Activated T-cell treated with anti-CD3 and anti-CD28 coated beads, Interleukin-2, amount 50 U/mL, for 72 hours (primary cell): ENCODE measurements at regions not wholly inside any gene's neighbourhood (a gene's known extent, or its start where the extent isn't known, plus 50 kb on each side); places are given as distances from the start of the nearest gene placed in this dataset.

Experiments used
- ATAC-seq, 2 donors: fragments of 150-1000 bp; cut with Tn5 transposase; replicated peaks in 1 of 2; 2 replicates each; pipeline ENCODE4 v1.10.0; 2021; ENCODE audit warnings: moderate library complexity in 2 of 2, mild to moderate bottlenecking in 1 of 2
- DNase-seq, 2 donors: peaks; one replicate each; pipeline ENCODE4 v3.0.0; 2021 to 2022; ENCODE audit warnings: mixed read lengths in 1 of 2
- H3K27ac Mint-ChIP-seq: one replicate; pipeline ENCODE4 v1.8.0; 2022; ENCODE audit warnings: mild to moderate bottlenecking, moderate library complexity, mixed read lengths
- H3K27me3 Mint-ChIP-seq: one replicate; pipeline ENCODE4 v1.8.0; 2022; ENCODE audit warnings: low read depth, mixed read lengths
- H3K36me3 Mint-ChIP-seq, 2 donors: one replicate each; pipeline ENCODE4 v1.8.0; 2022; ENCODE audit warnings: mixed read lengths in 2 of 2, mild to moderate bottlenecking in 1 of 2; ENCODE audit not compliant: insufficient read depth in 2 of 2
- H3K4me1 Mint-ChIP-seq: one replicate; pipeline ENCODE4 v1.8.0; 2022; ENCODE audit warnings: low read depth, mixed read lengths
- H3K4me3 Mint-ChIP-seq, 2 donors: one replicate each; pipeline ENCODE4 v1.8.0; 2022; ENCODE audit warnings: mild to moderate bottlenecking in 2 of 2, mixed read lengths in 2 of 2, moderate library complexity in 2 of 2
- H3K9me3 Mint-ChIP-seq, 2 donors: one replicate each; pipeline ENCODE4 v1.8.0; 2022; ENCODE audit warnings: mixed read lengths in 2 of 2

DNA sequence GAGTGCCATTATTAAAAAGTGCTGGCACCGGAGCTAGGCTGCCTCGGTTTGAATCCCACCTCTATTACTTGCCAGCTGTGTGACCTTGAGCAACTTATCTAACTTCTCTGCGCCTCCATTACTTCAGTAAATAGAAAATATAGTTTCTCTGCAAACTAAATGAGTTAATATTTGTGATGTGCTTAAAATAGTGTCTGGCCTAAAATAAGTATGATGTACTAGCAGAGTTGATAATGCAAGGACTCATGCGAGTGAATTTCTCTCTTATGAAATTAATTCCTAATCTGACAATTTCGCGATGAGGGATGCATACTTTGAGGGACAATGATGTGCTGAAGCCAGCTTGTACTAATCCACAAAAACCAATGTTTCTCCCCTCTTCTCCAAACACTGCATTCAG lies 180.8 kb upstream of the NTF3 start:
- H3K9me3 Mint-ChIP-seq: no peaks in the 10 kb centered on the region
- no peaks in the 10 kb centered on the region for H3K4me1 Mint-ChIP-seq
- DNase-seq (no peak), ATAC-seq (no peak)
- no peaks in the 10 kb centered on the region for H3K27me3 Mint-ChIP-seq
- H3K36me3 Mint-ChIP-seq: no peaks in the 10 kb centered on the region
- H3K27ac Mint-ChIP-seq: no peak overlapping the region
- H3K4me3 Mint-ChIP-seq: no peak overlapping the region

DNA sequence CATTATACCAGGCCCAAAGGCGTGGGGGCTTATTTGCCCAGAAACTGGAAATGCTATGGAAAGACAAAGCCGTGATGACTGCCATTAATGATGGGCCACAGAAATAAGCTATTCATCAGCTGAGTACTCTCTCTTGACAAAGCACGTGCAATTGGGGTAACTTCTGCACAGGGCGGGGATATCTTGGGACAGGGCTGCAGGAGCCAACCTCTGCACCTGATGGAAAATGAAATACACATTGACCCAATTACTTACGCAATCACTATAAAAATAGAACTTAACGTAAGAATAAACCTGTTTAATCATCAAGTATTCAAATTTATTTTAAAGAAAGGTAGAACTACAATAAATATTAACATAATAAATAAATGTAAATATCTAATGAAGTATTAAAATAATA lies 180.1 kb upstream of the NTF3 start:
- no peak overlapping the region for H3K4me3 Mint-ChIP-seq

DNA sequence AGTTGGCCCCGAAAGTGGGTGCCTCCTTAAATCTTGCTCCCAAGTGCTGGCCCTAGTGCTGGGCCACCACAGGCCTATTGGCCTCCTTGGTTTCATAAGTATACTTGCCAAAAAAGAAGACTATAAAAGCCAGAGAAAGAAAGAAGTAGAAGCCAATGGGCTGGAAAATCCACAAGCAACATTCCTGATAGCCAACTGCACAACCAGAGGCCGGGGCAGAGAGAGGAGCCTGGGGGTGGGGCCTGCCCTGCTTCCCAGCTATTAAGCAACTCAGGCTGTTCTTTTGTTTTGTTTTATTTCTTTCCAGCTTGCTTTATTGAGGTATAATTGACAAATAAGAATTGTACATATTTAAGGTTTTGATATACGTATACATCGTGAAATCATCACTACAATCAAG lies 177.2 kb upstream of the NTF3 start:
- no peak overlapping the region for H3K4me3 Mint-ChIP-seq
- DNase-seq: no peak
- ATAC-seq: no peak
- no peaks in the 10 kb centered on the region for H3K9me3 Mint-ChIP-seq
- H3K27ac Mint-ChIP-seq: no peak overlapping the region
- H3K4me1 Mint-ChIP-seq: no peaks in the 10 kb centered on the region
- H3K27me3 Mint-ChIP-seq: peaks cover 6% of the 10 kb centered on the region
- no peaks in the 10 kb centered on the region for H3K36me3 Mint-ChIP-seq

More for the DNA sequence above, 180.1 kb upstream of the NTF3 start:
- no peaks in the 10 kb centered on the region for H3K9me3 Mint-ChIP-seq
- ATAC-seq: no peak
- H3K4me1 Mint-ChIP-seq: no peaks in the 10 kb centered on the region
- no peak for DNase-seq
- no peaks in the 10 kb centered on the region for H3K36me3 Mint-ChIP-seq
- H3K27me3 Mint-ChIP-seq: no peaks in the 10 kb centered on the region
- H3K27ac Mint-ChIP-seq: no peak overlapping the region

DNA sequence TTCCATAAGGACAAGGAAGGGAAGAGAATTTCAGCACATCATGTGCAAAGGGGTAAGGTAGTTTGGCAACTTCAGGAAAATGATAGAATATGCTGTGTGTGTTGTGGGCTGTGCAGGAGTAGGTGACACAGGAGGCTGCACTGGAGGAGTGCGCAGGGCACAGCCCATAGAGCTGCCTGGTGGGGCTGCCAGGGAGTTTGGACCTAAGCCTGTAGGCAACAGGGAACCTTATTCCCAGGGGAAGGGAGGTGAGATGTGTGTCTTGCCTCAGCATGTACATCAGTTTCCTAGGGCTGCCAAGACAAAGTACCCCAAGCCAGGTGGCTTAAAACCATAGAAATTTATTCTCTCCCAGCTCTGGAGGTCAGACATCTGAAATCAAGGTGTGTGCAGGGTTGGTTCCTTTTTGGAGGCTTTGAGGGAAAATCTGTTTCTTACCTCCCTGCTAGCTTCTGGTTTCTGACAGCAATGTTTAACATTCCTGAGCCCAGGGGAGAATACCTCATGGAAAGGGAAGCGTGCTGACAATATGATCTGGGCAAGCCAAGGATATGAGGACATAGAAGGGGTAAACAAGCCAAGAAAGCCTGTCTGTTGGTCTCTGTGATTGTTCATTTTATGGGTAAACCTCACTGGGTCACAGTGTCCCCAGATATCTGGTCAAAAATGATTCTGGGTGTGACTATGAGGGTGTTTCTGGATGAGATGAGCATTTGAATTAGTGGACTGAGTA lies 174.0 kb upstream of the NTF3 start:
- Mint-ChIP-seq H3K36me3 (no peaks in the 10 kb centered on the region), H3K4me1 (no peaks in the 10 kb centered on the region), H3K27ac (no peak overlapping the region), H3K9me3 (no peaks in the 10 kb centered on the region), H3K4me3 (no peak overlapping the region), H3K27me3 (peaks cover 6% of the 10 kb centered on the region)
- DNase-seq: no peak
- no peak for ATAC-seq

DNA sequence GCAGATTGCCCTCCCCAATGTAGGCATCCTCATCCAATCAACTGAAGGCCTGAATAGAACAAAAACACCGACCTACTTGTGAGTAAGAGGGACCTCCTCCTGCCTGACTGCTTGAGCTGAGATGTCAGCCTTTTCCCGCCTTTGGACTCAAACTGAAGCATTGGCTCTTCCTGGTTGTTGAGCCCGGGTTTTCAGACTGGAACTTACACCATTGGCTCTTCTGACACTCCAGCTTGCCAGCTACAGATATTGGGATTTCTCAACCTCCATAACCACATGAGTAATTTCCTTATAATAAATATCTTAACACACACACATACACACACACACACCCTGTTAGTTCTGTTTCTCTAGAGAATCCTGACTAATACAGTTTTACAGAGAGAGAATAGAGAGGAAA lies 173.4 kb upstream of the NTF3 start:
- Mint-ChIP-seq H3K36me3 (no peaks in the 10 kb centered on the region), H3K4me3 (no peak overlapping the region), H3K27me3 (peaks cover 6% of the 10 kb centered on the region), H3K27ac (no peak overlapping the region), H3K4me1 (no peaks in the 10 kb centered on the region), H3K9me3 (no peaks in the 10 kb centered on the region)
- DNase-seq: no peak
- no peak for ATAC-seq

DNA sequence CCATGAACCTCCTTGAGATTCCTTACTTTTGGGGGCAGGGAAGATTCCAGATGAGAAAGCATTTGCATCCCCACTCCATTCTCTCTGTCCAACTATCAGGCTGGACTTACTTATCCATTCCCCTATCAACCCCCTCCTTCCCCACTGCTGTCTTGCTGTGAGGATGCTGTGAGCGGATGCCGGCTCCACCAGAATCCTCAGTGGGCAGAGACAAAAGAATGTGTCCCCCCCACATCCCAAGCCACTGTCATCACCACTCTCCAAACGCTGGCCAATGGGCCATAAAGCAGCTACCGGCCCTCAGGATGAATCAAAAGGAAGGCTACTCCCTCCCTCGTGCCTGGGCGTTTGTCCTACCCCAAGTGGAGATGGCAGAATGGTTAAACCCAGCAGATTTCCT lies 173.0 kb upstream of the NTF3 start:
- no peak overlapping the region for H3K4me3 Mint-ChIP-seq
- ATAC-seq: no peak
- no peaks in the 10 kb centered on the region for H3K4me1 Mint-ChIP-seq
- no peak for DNase-seq
- H3K27ac Mint-ChIP-seq: no peak overlapping the region
- H3K9me3 Mint-ChIP-seq: no peaks in the 10 kb centered on the region
- H3K27me3 Mint-ChIP-seq: peaks cover 6% of the 10 kb centered on the region
- H3K36me3 Mint-ChIP-seq: no peaks in the 10 kb centered on the region

DNA sequence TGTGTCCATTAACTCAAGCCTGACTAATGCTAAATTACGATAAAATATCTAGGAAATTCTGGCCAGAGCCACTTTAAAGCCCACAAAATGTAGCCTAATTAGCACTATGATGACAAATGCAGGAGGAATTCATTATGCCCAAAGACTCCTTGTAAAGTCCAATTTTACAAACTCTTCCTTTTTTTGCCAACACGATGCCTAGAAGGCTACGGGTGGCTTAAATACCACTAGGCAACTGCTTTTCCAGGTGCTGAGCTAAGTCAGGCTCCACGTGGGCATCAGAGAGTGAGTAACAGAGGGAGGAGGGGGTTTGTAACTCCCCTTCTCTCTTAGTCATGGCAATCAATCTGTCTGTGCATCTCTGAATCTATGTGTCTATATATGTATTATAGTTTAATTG lies 172.4 kb upstream of the NTF3 start:
- no peak for DNase-seq
- Mint-ChIP-seq H3K36me3 (no peaks in the 10 kb centered on the region), H3K27me3 (peaks cover 6% of the 10 kb centered on the region), H3K27ac (no peak overlapping the region), H3K4me3 (no peak overlapping the region), H3K9me3 (no peaks in the 10 kb centered on the region), H3K4me1 (no peaks in the 10 kb centered on the region)
- no peak for ATAC-seq

DNA sequence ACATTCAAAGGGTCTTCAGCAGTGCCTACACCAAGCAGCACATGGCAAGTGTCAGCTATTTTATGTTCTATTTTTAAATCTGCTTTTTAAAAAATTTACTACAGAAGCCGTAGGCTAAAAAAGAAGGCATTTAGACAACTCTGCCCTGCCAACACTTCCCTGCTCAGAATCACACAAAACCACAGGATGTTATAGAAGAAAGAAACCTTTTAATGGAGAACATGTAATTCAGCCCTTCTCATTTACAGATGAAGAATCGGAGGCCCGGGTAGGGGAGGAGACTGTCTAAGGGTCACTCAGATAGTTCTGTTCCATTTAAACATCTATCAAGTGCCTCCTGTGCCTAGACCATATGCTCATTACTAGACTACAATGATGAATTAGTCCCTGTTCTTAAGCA lies 171.8 kb upstream of the NTF3 start:
- no peak for DNase-seq
- no peak for ATAC-seq
- Mint-ChIP-seq H3K4me3 (no peak overlapping the region), H3K36me3 (no peaks in the 10 kb centered on the region), H3K9me3 (peaks cover 0 to 1% of the 10 kb centered on the region in 2 donors), H3K27ac (no peak overlapping the region), H3K27me3 (peaks cover 6% of the 10 kb centered on the region), H3K4me1 (no peaks in the 10 kb centered on the region)

DNA sequence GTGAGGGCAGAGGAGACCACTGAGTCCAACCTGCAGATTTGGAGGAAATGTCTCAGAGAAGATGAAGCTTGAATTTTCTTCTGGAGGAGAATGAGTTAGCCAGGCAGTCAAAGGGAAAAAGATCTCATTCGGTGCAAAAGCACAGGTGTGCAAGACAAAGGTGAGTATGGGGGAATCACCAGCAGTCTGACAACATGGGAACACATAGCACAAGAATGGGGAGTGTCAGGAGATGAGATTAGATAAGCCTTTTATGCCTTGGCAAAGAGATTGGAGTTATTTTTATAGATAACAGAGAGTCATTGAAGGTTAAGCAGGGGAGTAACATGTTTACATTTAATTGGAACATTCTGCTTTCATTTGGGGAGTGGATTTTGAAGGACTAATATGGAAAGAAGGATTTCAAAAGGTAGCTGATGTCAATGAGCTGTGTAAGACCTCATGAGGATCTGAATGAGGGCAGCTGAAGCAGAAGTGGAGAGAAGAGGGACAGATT lies 171.3 kb upstream of the NTF3 start:
- H3K36me3 Mint-ChIP-seq: no peaks in the 10 kb centered on the region
- no peak for ATAC-seq
- H3K27ac Mint-ChIP-seq: no peak overlapping the region
- no peak overlapping the region for H3K4me3 Mint-ChIP-seq
- peaks cover 6% of the 10 kb centered on the region for H3K27me3 Mint-ChIP-seq
- no peak for DNase-seq
- peaks cover 0 to 1% of the 10 kb centered on the region in 2 donors for H3K9me3 Mint-ChIP-seq
- H3K4me1 Mint-ChIP-seq: no peaks in the 10 kb centered on the region

DNA sequence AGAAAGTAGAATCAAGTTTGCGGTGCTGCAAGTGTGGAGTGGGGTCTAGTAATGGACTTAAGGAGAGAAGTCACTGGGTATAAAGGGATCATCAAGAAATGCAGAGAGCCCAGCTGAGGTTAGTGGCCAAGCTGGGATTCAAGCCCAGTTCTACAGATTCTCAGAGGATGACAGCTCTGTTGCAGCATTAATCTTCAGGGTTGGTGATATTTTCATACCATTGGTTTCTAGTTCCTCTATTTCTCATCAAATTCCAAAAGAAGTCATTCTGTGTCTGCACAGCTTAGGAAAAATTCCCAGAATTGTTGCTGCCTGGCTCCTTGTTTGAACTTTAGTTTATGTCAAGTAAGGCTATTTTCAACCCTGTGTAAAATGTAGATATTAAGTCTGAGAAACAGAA lies 169.5 kb upstream of the NTF3 start:
- Mint-ChIP-seq H3K9me3 (peaks cover 0 to 1% of the 10 kb centered on the region in 2 donors), H3K4me1 (no peaks in the 10 kb centered on the region), H3K27me3 (peaks cover 4% of the 10 kb centered on the region), H3K36me3 (no peaks in the 10 kb centered on the region), H3K27ac (no peak overlapping the region), H3K4me3 (no peak overlapping the region)
- DNase-seq: no peak
- ATAC-seq: no peak

DNA sequence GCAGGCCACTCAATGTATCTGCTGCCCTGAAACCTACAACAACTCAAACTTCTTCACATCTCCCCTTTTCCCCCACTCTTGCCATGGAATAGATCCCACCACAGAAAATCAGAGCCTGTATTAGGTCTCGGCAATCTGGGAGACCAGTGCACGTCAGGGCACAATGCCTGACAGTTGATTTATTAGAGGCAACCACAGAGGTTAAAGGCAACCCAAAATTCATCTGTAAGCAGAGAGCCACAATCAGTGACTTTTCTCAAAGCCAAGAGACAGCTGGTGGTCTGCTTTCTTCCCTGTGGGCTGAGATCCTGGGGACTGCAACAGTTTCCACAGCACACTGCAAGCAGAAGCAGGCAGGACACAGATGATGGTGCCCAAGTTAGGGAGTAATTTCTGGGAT lies 169.0 kb upstream of the NTF3 start:
- H3K9me3 Mint-ChIP-seq: peaks cover 0 to 1% of the 10 kb centered on the region in 2 donors

DNA sequence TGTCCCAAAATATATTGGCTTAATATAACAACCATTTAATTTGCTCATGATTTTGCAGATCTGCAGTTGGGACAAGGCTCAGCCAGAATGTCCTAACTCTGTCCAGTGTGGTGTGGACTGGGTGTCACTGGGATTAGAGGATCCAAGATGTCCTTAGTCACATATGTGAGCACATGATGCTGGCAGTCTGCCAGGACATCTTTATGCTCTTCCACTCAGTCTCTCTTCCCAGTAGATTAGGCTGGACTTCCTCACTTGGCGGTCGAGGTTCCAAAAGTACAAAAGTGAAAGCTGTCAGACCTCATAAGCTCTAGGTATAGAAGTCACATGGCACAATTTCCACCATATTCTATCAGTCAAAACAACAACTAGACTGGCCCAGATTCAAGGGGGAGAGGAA lies 167.9 kb upstream of the NTF3 start:
- H3K9me3 Mint-ChIP-seq: peaks cover 0 to 1% of the 10 kb centered on the region in 2 donors
- ATAC-seq (no peak), DNase-seq (no peak)
- H3K4me1 Mint-ChIP-seq: no peaks in the 10 kb centered on the region
- no peak overlapping the region for H3K4me3 Mint-ChIP-seq
- no peaks in the 10 kb centered on the region for H3K27me3 Mint-ChIP-seq
- no peaks in the 10 kb centered on the region for H3K36me3 Mint-ChIP-seq
- H3K27ac Mint-ChIP-seq: no peak overlapping the region

More for the DNA sequence above, 169.0 kb upstream of the NTF3 start:
- Mint-ChIP-seq H3K27me3 (no peaks in the 10 kb centered on the region), H3K27ac (no peak overlapping the region), H3K4me3 (no peak overlapping the region), H3K36me3 (no peaks in the 10 kb centered on the region), H3K4me1 (no peaks in the 10 kb centered on the region)
- DNase-seq (no peak), ATAC-seq (no peak)

DNA sequence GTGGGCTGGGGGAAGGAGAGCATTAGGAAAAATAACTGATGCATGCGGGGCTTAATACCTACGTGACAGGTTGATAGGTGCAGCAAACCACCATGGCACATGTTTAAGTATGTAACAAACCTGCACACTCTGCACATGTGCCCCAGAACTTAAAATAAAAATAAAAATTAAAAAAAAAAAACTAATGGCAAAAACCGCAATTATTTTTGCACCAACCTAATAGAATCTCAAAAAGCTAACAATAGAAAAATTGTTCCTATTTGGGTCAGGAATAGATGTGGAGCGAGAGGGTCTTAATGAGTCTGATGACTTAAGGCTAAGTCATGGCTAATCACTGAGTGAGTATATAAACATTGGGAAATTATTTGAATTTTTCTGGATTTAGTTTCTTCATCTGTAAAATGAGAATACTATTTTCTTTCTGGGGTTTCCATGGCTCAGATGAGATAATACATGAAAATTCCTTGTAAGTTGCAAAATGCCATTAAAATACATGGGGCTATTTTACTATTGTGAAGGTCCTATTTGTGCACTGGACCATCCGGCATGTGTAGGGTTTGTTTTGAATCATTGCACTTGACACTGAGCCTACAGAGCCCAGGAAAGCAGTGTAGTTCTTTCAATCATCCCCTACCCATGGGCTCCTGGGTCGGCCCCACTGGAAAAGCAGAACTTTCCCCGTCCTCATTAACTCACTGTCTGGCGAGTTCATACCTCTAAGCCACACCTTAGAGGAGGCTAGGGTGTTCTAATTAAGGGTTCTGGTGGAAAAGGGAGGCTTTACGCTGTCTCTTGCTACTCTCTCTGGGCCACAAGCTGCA lies 164.1 kb upstream of the NTF3 start:
- H3K27ac Mint-ChIP-seq: no peak overlapping the region
- DNase-seq: no peak
- no peak for ATAC-seq
- no peaks in the 10 kb centered on the region for H3K36me3 Mint-ChIP-seq
- H3K4me1 Mint-ChIP-seq: no peaks in the 10 kb centered on the region
- H3K9me3 Mint-ChIP-seq: peaks cover 0 to 1% of the 10 kb centered on the region in 2 donors
- no peak overlapping the region for H3K4me3 Mint-ChIP-seq
- no peaks in the 10 kb centered on the region for H3K27me3 Mint-ChIP-seq
